ENCODE measurements at regions not wholly inside any gene's neighbourhood (a gene's known extent, or its start where the extent isn't known, plus 50 kb on each side); places are given as distances from the start of the nearest gene placed in this dataset.

DNA sequence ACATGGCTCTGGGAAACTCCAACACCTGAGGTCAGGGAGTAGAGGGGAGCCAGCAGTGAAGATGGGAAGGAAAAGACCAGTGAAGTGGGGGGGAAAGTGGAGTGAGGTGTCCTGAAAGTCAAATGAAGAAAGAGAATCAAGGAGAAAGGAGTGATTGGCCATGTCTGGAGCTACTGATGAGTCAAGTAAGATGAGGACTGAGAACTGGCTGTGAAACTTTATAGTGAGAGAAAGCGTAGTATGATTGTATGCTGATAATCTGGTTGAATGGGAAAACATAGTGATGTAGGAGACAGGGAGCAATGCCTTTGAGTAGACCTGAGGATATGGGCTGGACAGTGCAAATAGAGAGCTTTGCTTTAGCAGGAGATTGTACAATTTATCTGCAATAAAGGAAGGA is 183.6 kb upstream of the GMDS start:
- TF ChIP-seq, protein P1, sequence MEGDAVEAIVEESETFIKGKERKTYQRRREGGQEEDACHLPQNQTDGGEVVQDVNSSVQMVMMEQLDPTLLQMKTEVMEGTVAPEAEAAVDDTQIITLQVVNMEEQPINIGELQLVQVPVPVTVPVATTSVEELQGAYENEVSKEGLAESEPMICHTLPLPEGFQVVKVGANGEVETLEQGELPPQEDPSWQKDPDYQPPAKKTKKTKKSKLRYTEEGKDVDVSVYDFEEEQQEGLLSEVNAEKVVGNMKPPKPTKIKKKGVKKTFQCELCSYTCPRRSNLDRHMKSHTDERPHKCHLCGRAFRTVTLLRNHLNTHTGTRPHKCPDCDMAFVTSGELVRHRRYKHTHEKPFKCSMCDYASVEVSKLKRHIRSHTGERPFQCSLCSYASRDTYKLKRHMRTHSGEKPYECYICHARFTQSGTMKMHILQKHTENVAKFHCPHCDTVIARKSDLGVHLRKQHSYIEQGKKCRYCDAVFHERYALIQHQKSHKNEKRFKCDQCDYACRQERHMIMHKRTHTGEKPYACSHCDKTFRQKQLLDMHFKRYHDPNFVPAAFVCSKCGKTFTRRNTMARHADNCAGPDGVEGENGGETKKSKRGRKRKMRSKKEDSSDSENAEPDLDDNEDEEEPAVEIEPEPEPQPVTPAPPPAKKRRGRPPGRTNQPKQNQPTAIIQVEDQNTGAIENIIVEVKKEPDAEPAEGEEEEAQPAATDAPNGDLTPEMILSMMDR (IDR thresholded peaks at IDR 0.05; ENCODE audit: low read depth, low read length, poor library complexity, severe bottlenecking): no peak
- no peak for TF ChIP-seq EZH2phosphoT487 (IDR thresholded peaks at IDR 0.05; ENCODE audit: borderline replicate concordance, low read length)

Data from DOHH2 (cell line).